NCI-H510A (cell line): ENCODE measurements at regions not wholly inside any gene's neighbourhood (a gene's known extent, or its start where the extent isn't known, plus 50 kb on each side); places are given as distances from the start of the nearest gene placed in this dataset.

Experiments
- DNase-seq: peaks from one replicate; lab custom pipeline; 2025; lab: John Stamatoyannopoulos, UW

- no peak for DNase-seq
Observed at GRCh38 chr18:44502790-44503189, 177.9 kb upstream of the SETBP1 start.

- no peak for DNase-seq
Observed at GRCh38 chr18:44503854-44504253, 176.8 kb upstream of the SETBP1 start.

- DNase-seq, result no peak
Observed at GRCh38 chr18:44507729-44508325, 172.9 kb upstream of the SETBP1 start.

GRCh38 chr18:44508474-44508873 is 172.2 kb upstream of the SETBP1 start:
- no peak for DNase-seq

- DNase-seq, result no peak
Observed at GRCh38 chr18:44509048-44509447, 171.6 kb upstream of the SETBP1 start.

GRCh38 chr18:44510390-44510789 is 170.3 kb upstream of the SETBP1 start:
- no peak for DNase-seq

- DNase-seq, result no peak
Observed at GRCh38 chr18:44513233-44513632, 167.5 kb upstream of the SETBP1 start.

- no peak for DNase-seq
Observed at GRCh38 chr18:44514106-44514505, 166.6 kb upstream of the SETBP1 start.

- no peak for DNase-seq
Observed at GRCh38 chr18:44514766-44515165, 165.9 kb upstream of the SETBP1 start.

GRCh38 chr18:44516450-44516849 is 164.2 kb upstream of the SETBP1 start:
- no peak for DNase-seq

- DNase-seq, result no peak
Observed at GRCh38 chr18:44517136-44517535, 163.6 kb upstream of the SETBP1 start.

GRCh38 chr18:44518091-44518615 is 162.5 kb upstream of the SETBP1 start:
- DNase-seq, result no peak

GRCh38 chr18:44518666-44519065 is 162.0 kb upstream of the SETBP1 start:
- DNase-seq, result no peak

- DNase-seq, result no peak
Observed at GRCh38 chr18:44520981-44521667, 159.6 kb upstream of the SETBP1 start.

GRCh38 chr18:44521668-44522022 is 159.0 kb upstream of the SETBP1 start:
- DNase-seq, result no peak

- DNase-seq, result no peak
Observed at GRCh38 chr18:44526705-44527415, 153.8 kb upstream of the SETBP1 start.

- no peak for DNase-seq
Observed at GRCh38 chr18:44533071-44533470, 147.6 kb upstream of the SETBP1 start.

GRCh38 chr18:44536046-44536445 is 144.6 kb upstream of the SETBP1 start:
- DNase-seq, result no peak

- peak; percentile 17 for DNase-seq
Observed at GRCh38 chr18:44536619-44537018, 144.1 kb upstream of the SETBP1 start.

GRCh38 chr18:44537526-44537925 is 143.2 kb upstream of the SETBP1 start:
- no peak for DNase-seq

- DNase-seq, result no peak
Observed at GRCh38 chr18:44539926-44540325, 140.8 kb upstream of the SETBP1 start.

- no peak for DNase-seq
Observed at GRCh38 chr18:44541159-44541558, 139.5 kb upstream of the SETBP1 start.

- no peak for DNase-seq
Observed at GRCh38 chr18:44541781-44542180, 138.9 kb upstream of the SETBP1 start.
